HuH-7 (cell line): ENCODE measurements at regions not wholly inside any gene's neighbourhood (a gene's known extent, or its start where the extent isn't known, plus 50 kb on each side); places are given as distances from the start of the nearest gene placed in this dataset.

Experiments
- DNase-seq: peaks from one replicate; pipeline ENCODE4 v3.0.0; 2011; ENCODE audit warnings: low spot score

DNA sequence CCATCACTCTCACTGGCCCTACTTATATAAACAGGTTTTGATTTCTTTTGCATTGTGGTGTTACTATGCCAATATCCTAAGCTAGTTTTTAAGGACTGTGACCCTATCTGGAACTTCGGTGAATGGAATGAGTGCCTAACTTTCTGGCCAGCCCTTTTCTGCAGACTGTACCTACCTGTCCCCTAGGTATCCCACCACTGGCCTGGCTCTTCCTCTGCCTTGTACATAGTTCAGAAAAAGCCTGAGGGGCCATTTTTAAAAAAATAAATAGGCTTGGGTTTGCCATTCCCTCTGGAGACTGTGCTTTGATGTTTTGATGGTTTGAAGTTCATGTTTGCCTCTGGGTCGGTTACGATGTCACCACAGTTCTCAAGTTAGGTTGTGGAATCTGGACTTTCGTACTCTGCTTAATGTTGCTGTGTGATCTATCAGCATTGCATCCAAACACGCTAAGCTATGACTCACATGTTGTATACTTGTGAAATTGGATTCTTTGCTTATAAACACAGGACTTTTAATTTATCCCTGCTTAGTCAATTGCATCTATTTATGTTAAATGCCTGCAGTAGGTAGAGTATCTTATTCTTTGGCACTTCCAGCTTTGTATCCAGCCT is 182.0 kb downstream of the ANKRD50 start:
- no peak for DNase-seq

DNA sequence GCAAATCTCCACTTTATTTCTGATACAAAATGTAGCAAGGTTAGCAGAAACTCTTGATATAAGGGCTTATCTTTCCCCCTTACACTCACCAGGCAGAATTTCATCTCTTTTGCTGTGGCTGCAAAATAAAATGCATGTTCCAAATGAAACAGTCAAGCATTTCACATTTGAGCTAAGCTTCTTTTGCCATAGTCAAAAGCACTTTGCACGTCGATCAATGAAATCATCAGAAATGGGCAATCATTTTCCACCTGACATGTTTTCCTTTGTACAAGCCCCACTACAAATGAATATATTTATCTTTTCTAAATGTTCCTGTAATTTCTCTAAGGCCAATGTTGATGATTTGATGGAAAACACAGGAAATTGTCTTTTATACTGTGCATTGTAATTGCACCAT is 178.4 kb downstream of the ANKRD50 start:
- no peak for DNase-seq

DNA sequence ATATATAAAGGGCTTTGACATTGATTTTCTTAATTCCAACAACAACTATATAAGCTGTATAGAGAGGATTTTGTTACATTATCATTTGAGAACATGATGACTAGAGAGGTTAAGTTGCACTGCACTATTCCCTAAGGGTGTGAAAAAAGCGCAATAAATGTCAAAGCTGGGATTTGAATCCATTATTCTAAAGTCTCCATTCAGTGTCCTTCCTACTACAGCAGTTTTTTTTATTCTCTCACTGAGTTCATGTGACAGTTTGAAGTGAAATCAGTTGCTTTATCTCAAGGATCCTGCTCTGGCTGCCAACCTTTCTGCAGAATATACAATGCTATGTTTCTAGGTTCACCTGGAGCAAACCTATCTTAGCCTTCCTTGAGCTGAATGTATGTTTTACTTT is 177.5 kb downstream of the ANKRD50 start:
- no peak for DNase-seq

DNA sequence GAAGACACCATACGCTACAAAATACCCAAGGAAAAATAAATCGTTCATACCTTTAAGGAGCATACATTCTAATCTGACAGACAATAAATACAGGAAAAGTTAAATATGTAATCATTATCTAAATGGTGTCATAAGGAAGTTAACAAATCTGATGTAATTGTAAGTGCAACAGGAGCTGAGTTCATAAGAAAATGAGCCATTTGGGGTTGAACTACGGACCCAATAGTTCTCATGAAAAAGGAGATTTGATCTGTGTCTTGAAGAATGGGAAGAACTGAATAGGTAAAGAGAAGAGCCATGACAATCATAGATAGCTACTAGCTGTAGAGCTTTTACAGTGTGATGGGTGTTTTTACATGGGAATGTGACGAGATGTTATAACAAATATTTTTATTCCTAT is 175.6 kb downstream of the ANKRD50 start:
- DNase-seq: no peak

DNA sequence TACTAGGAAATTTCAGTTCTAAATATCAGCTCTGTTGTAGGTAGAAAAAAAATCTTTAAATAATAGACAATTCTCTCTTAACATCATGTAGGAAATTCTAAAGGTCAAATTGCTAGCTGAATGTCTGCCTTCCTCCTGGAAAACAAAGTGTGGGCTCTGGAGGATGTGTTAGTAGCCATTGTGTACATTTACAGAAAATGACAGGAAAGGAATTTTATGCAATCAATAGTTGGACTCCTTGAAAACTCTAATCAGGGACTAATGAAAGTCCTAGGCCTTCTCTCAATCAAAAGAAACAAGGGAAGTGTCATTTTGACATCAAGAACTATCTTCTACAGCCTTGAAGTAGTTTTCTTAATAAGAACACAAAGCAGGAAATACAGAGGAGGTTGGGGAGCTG is 174.6 kb downstream of the ANKRD50 start:
- DNase-seq: no peak

DNA sequence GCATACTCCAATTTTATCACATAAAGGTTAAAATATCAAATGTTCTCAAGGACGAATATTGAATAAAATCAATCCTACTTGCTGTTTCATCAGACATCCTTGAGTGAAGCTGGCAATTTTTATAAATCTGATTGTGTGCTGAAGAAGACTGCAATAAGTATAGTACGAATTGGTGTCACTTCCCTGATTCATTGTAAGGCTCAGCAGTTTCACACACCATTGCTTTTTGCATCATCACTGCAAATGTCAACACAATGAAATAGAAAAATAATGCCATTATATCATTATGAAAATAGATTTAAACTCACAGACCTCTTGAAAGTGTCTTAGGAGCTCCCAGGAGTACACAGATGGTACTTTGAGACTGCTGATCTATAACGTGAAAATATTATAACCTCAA is 172.5 kb downstream of the ANKRD50 start:
- DNase-seq: no peak

DNA sequence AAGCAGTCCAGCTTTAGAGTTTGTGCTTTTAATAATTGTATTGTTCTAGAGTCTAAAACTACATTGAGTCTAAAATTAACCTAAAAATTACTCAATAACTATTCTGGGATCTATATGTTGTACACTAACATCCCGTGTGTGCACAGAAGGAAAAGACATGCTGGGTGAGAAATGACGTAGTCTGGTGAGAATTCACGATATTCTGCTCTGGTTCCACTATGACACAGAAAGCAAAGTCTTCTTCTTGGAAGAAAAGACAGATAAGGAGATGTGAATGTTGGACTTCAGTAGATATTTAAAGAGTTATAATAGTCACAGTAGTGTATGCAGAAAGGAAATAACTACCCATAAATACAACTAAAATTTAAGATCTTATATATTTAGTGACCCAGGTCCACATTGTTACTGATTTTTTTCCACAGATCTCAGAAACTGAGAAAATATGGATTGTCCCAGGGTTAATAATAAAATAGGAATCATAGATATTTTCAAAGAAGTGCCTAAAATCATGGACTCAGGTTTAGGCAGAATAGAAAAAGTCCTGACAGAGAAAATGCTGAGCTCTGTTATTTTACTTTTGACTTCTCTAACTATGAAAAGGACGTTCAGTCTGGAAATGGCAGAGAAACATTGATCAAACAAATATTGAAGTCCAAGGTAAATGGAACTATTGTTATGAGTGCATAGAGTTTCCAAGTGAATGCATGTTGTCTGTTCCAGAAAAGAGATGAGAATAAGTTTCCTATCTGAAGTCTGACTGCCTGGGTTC is 170.7 kb downstream of the ANKRD50 start:
- no peak for DNase-seq

DNA sequence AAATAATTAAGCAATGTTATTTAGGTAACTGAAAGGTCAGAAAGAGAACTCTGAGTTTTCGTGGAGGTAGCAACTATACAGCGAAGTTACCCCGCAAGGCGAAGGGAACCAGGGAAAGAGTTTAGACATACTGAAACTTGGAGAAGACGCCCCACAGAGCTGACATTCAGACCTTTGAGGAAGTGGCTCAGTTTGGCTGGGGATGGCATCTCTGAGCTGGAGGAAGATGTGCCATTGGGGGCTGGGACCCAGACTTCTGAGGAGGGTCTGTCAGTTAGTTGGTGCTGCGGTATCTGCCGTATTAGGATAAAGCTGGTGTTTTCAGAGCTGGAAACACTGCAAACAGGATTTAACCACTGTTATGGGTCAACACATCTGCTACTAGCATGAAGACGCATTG is 156.6 kb downstream of the ANKRD50 start:
- no peak for DNase-seq

DNA sequence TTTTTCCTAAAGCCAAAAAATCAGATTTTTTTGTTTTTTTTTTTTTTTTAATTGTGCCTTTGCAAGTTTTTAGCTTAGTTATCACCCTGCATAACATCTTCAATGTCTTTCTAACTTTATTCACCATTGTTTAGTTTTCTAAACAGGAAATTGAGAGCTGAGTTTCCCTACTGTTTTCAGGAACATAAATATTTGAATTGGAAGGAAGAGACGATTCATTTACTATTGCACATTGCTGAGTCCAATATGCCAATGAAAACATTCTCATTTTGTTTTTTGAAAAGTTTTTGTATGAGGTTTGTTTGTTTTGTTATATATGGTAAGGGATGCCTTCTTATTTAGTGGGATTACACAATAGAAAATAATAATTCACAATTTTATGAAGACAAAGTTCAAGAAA is 148.4 kb downstream of the ANKRD50 start:
- DNase-seq: no peak

DNA sequence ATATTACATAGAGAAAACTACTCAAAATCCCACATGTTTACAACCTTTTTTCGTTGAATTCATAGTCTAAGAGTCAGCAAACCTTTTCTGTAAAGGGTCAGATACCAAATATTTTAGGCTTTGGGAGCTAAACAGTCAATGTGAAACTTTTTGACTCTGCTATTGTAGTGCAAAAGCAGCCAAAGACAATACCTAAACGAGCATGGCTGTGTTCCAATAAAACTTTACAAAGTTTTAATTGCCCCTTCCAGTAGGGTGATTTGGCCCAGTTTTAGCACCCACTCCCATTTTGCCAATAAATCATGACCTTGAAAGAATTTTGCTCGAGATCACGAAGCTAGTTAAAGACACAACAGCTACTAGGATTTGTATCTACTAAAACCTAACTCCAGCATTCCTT is 147.2 kb downstream of the ANKRD50 start:
- no peak for DNase-seq

DNA sequence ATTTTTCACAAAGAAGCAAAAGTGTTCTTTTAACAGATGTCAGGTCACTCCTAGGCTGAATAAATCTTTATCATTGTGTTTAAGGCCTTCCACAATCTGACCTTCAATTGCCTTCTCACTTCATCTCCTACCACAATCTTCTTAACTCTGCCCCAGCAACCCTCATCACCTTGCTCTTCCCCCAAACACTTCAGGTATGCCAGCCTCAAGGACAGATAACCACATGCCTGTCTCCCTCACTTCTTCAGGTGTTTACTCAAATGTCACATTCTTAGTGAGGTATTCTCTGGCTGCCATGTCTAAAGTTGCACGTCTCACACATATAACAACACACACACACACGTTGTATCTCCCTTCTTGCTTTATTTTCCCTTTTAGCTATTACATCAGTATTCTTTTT is 146.5 kb downstream of the ANKRD50 start:
- no peak for DNase-seq

DNA sequence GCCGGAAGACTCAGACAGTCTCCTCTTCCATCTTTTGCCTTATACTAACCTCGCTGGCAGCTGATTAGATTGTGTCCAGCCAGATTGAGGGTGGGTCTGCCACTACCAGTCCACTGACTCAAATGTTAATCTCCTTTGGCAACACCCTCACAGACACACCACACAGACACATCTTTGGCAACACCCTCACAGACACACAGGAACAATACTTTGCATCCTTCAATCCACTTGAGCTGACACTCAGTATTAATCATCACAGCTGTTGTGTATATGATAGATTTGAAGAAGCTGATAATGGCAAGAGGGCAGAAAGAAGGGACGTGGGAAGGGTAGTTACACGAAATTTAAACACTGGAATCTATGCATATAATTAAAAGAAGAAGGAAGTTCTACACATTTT is 139.5 kb downstream of the ANKRD50 start:
- DNase-seq: no peak

DNA sequence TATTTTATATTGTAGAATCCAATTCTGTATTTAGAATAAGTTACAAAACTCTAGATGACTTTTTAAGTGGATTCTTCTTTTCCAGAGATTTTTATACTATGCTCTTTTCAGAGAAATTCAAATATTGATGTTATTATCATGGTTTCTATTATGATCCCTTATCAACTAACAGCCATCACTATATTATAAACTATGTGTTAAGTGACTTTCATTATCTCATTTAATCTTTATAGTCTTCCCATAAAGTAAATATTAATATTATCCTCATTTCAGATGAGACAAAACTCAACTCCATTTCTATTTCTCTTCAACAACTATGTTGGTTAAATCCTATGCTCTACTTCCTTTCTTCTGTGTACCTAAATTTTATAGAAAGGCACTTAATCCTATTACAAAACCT is 132.6 kb downstream of the ANKRD50 start:
- no peak for DNase-seq

DNA sequence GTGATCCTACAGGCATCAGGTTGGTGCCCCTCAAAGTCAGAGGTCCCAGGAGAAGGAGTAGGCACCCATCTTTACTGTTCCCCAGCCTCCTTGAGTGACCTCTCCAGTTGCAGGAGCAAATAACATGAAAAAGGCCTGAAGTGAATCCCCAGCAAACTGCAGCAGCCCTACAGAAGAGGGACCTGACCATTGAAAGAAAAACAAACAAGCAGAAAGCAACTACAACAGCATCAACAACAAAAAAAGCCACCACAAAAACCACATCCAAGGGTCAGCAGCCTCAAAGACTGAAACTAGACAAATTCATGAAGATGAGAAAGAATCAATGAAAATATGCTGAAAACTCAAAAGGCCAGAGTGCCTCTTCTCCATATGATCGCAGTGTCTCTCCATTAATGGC is 128.7 kb downstream of the ANKRD50 start:
- no peak for DNase-seq

DNA sequence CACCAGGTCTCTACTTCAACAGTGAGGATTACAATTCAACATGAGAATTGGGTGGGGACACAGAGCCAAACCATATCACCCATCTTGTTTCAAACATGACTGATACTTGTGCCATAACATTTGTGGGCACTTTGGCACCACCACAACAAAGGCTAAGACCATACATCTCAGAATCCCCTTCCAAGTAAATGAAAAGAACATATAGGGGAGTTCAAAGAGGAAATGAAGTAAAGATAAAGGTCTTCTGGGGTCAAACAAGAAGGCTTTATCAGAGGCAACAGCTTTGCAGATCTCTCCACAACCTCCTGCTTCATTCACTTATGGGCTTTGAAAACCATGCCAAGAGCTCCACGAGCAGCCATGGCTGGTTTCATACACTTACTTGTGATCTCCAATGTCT is 122.7 kb downstream of the ANKRD50 start:
- no peak for DNase-seq

DNA sequence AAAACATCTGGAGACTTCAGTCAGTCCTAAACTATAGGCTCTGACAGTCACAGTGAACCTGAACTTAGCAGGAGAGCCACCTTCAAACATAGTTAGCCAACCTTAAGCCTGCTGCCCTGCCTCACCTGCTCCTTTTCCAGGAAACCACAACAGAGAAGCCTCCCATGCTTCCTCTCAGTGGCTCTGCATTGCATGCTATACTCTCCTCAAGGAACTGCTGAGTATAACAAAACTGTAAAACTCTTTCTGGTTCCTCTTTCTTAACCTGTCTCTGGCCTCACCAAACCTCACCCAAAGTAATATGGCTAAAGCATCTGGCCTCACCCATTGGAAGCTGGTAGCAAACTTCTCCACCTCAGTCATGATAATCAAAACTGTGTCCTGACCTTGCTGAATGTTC is 122.1 kb downstream of the ANKRD50 start:
- DNase-seq: no peak

DNA sequence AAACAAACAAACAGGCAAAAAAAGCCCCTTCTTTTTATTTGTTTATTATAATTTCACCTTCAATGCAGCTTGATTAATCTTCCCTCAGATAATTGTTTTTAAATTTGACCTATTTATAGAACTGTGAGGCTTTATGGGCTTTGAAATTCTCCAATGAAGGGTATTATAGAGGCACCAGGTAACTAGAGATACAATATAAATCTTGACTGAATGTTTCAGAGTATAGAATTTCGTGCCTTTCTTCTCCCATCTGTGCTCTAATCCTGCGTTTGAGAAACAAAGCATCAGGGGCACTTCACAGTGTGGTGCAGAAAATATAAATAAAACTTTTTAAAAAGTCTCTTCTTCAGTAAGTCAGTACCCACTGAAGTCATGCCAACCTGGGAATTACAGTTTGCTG is 120.9 kb downstream of the ANKRD50 start:
- no peak for DNase-seq

DNA sequence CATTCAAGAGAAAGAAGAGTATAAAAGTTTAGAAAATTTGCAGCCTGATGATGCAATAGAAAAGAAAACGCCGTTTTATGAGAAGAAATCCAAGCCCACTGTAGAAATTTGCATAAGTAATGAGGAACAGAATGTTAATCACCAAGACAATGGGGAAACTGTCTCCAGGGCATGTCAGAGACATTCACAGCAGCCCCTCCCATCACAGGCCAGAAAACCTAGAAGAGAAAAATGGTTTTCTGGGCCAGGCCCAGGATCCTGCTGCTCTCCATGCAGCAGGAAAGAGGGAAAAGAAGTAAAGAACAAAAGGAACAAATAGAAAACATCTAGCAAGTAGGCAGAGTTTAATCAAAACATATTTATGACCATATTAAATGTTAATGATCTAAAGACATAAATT is 119.0 kb downstream of the ANKRD50 start:
- no peak for DNase-seq

DNA sequence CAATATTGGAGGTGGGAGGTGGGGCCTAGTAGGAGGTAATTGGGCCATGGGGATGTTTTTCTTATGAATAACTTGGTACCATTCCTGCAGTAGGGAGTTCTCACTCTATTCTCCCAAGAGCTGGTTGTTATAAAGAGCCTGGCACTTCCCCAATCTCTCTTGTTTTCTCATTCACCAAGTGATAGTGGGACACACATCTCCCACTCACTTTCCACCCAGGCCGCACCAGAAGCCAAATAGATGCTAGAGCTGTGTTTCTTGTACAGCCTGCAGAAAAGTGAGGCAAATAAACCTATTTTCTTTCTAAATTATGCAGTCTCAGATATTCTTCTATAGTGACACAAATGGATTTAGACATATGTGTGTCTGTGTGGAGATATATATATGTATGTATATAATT is 117.6 kb downstream of the ANKRD50 start:
- DNase-seq: no peak

DNA sequence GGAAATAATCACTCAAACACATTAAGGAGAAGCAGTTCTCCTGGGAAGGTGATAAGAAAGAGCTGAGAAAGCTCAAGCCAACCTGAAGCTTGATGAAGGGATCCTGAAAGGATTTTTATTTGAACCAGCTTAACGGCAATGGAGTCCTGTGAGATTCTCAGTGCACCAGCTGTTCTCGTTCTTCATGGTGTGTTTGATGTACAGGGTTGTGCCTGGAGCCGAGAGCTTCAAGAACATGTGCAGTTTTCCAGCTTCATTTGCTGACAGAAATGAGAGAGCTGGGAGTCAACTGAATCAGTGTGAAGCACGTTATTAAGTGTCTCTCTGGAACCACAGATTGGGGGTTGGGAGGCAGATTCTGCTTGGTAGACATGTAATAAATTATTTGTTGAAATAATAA is 115.7 kb downstream of the ANKRD50 start:
- no peak for DNase-seq

DNA sequence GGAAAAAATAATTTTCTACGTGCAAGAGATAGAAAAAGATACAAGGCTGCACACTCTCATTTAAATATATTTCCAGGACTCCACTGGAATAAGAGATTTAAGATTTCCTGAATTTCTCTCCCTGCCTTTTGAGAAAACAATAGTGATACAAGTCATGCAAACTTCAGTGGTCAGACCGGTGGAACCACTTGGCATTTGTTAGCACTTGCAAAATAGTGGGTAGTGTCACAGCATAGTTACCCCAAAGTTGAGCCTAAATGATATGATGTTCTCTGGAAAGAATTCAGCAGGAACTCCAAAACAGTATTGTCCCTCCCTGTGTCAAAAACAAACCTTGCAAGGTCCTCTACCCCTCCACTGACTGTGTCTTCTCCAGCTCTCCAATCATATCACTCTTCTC is 102.3 kb downstream of the ANKRD50 start:
- DNase-seq: no peak
